IPS-20b (cell line): ENCODE measurements at regions not wholly inside any gene's neighbourhood (a gene's known extent, or its start where the extent isn't known, plus 50 kb on each side); places are given as distances from the start of the nearest gene placed in this dataset.

Experiments
- H3K27ac ChIP-seq: one replicate; pipeline ENCODE4 v1.5.1; 2013; ENCODE audit warnings: low read length
- H3K27me3 ChIP-seq: 2 replicates; pipeline ENCODE4 v1.6.1; 2013; ENCODE audit warnings: mild to moderate bottlenecking, low read length, inconsistent platforms; ENCODE audit not compliant: insufficient read depth
- H3K36me3 ChIP-seq: 2 replicates; pipeline ENCODE4 v1.6.1; 2013; ENCODE audit warnings: low read depth, mild to moderate bottlenecking, inconsistent platforms, low read length, moderate library complexity; ENCODE audit not compliant: insufficient read depth
- H3K4me1 ChIP-seq: 2 replicates; pipeline ENCODE4 v1.6.1; 2013; ENCODE audit warnings: mild to moderate bottlenecking, control low read depth, inconsistent platforms, low read length, moderate library complexity; ENCODE audit not compliant: insufficient read depth
- H3K4me3 ChIP-seq: 2 replicates; pipeline ENCODE4 v1.5.1; 2013; ENCODE audit warnings: mild to moderate bottlenecking, low read length, inconsistent platforms
- H3K9ac ChIP-seq: 2 replicates; pipeline ENCODE4 v1.6.1; 2013; ENCODE audit warnings: low read depth, mild to moderate bottlenecking, inconsistent platforms, low read length, moderate library complexity
- H3K9me3 ChIP-seq: 2 replicates; pipeline ENCODE4 v1.6.1; 2013; ENCODE audit warnings: mild to moderate bottlenecking, low read depth, low read length, inconsistent platforms; ENCODE audit not compliant: insufficient read depth

DNA sequence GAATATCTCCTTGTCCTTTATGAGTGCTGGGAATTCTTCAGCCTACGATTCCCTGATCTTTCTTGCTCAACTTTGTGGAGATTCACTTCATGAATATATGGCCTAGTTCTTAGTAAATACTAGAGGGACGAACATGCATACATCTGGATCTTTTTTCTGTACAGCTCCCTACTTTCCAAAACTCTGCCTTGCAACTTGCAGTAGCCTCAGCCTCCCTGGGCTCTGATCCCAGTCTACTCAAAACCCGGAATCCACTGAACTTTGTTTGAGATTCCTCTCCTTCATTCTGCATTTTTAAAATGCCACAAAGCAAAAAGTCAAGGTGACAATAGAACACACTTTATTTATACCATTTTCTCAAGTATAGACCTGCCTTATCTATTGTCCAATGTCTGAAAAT is 50.0 kb upstream of the PCDH7 start:
- Histone ChIP-seq H3K27ac (no peak overlapping the region), H3K9me3 (no peaks in the 10 kb centered on the region), H3K36me3 (no peaks in the 10 kb centered on the region), H3K4me1 (no peaks in the 10 kb centered on the region), H3K9ac (no peak overlapping the region), H3K27me3 (no peaks in the 10 kb centered on the region), H3K4me3 (no peak overlapping the region)
